HEK293 (cell line): ENCODE measurements at regions not wholly inside any gene's neighbourhood (a gene's known extent, or its start where the extent isn't known, plus 50 kb on each side); places are given as distances from the start of the nearest gene placed in this dataset.

Experiments used
- FEZF1 ChIP-seq: fragments of 450-650 bp; formaldehyde crosslinking; IDR thresholded peaks from 2 replicates; pipeline ENCODE4 v1.5.1; 2016; ENCODE audit warnings: missing biosample characterization, missing genetic modification characterization
- KLF10 ChIP-seq: fragments of 450-650 bp; IDR thresholded peaks from 2 replicates; pipeline ENCODE4 v1.5.1; 2018; ENCODE audit warnings: missing biosample characterization, mild to moderate bottlenecking, missing genetic modification characterization
- KLF8 ChIP-seq: fragments of 450-650 bp; formaldehyde crosslinking; IDR thresholded peaks from 2 replicates; pipeline ENCODE4 v1.5.1; 2016; ENCODE audit warnings: missing biosample characterization, missing genetic modification characterization
- MYNN ChIP-seq: fragments of 450-650 bp; formaldehyde crosslinking; IDR thresholded peaks from 2 replicates; pipeline ENCODE4 v1.5.1; 2016; ENCODE audit warnings: missing biosample characterization, missing genetic modification characterization, borderline replicate concordance
- MZF1 ChIP-seq: fragments of 450-650 bp; formaldehyde crosslinking; IDR thresholded peaks from 2 replicates; pipeline ENCODE4 v1.5.1; 2017; ENCODE audit warnings: missing biosample characterization, missing genetic modification characterization, borderline replicate concordance
- SP7 ChIP-seq: fragments of 450-650 bp; formaldehyde crosslinking; IDR thresholded peaks from 2 replicates; pipeline ENCODE4 v1.5.1; 2016; ENCODE audit warnings: missing biosample characterization, missing genetic modification characterization
- ZBTB8A ChIP-seq: fragments of 450-650 bp; formaldehyde crosslinking; IDR thresholded peaks from 2 replicates; pipeline ENCODE4 v1.5.1; 2016; ENCODE audit warnings: missing biosample characterization, missing genetic modification characterization
- ZIC2 ChIP-seq: fragments of 450-650 bp; formaldehyde crosslinking; IDR thresholded peaks from 2 replicates; pipeline ENCODE4 v1.5.1; 2016; ENCODE audit warnings: missing biosample characterization, missing genetic modification characterization
- ZNF214 ChIP-seq: fragments of 450-650 bp; formaldehyde crosslinking; IDR thresholded peaks from 2 replicates; pipeline ENCODE4 v1.5.1; 2017; ENCODE audit warnings: missing biosample characterization, mild to moderate bottlenecking, missing genetic modification characterization, borderline replicate concordance
- ZNF239 ChIP-seq: fragments of 450-650 bp; formaldehyde crosslinking; IDR thresholded peaks from 2 replicates; pipeline ENCODE4 v1.5.1; 2016; ENCODE audit warnings: missing biosample characterization, missing genetic modification characterization
- ZNF354C ChIP-seq: fragments of 450-650 bp; formaldehyde crosslinking; IDR thresholded peaks from 2 replicates; pipeline ENCODE4 v1.5.1; 2016; ENCODE audit warnings: missing biosample characterization, missing genetic modification characterization, low read depth, borderline replicate concordance
- ZNF37A ChIP-seq: fragments of 450-650 bp; IDR thresholded peaks from 2 replicates; pipeline ENCODE4 v1.5.1; 2018; ENCODE audit warnings: missing biosample characterization, missing genetic modification characterization
- ZNF391 ChIP-seq: fragments of 450-650 bp; formaldehyde crosslinking; IDR thresholded peaks from 2 replicates; pipeline ENCODE4 v1.5.1; 2016; ENCODE audit warnings: low read depth, missing biosample characterization, missing genetic modification characterization, borderline replicate concordance
- ZNF48 ChIP-seq: fragments of 450-650 bp; formaldehyde crosslinking; IDR thresholded peaks from 2 replicates; pipeline ENCODE4 v1.5.1; 2016; ENCODE audit warnings: missing biosample characterization, missing genetic modification characterization
- ZNF488 ChIP-seq: fragments of 450-650 bp; formaldehyde crosslinking; IDR thresholded peaks from 2 replicates; pipeline ENCODE4 v1.5.1; 2016; ENCODE audit warnings: missing biosample characterization, missing genetic modification characterization
- ZNF544 ChIP-seq: fragments of 450-650 bp; formaldehyde crosslinking; IDR thresholded peaks from 2 replicates; pipeline ENCODE4 v1.5.0; 2017; ENCODE audit warnings: missing biosample characterization, missing genetic modification characterization
- ZNF555 ChIP-seq: fragments of 450-650 bp; formaldehyde crosslinking; conservative IDR thresholded peaks from 2 replicates; pipeline ENCODE4 v1.5.1; 2017; ENCODE audit warnings: missing biosample characterization, mild to moderate bottlenecking, missing genetic modification characterization, inconsistent platforms
- ZNF558 ChIP-seq: fragments of 450-650 bp; formaldehyde crosslinking; IDR thresholded peaks from 2 replicates; pipeline ENCODE4 v1.5.1; 2016; ENCODE audit warnings: missing biosample characterization, missing genetic modification characterization
- ZNF560 ChIP-seq: fragments of 450-650 bp; formaldehyde crosslinking; IDR thresholded peaks from 2 replicates; pipeline ENCODE4 v1.5.1; 2017; ENCODE audit warnings: missing biosample characterization, missing genetic modification characterization, borderline replicate concordance
- ZNF701 ChIP-seq: fragments of 450-650 bp; formaldehyde crosslinking; IDR thresholded peaks from 2 replicates; pipeline ENCODE4 v1.5.1; 2016; ENCODE audit warnings: missing biosample characterization, missing genetic modification characterization
- ZSCAN23 ChIP-seq: fragments of 450-650 bp; formaldehyde crosslinking; IDR thresholded peaks from 2 replicates; pipeline ENCODE4 v1.5.1; 2016; ENCODE audit warnings: missing biosample characterization, missing genetic modification characterization
- TF ChIP-seq, protein P1 (sequence below): fragments of 450-650 bp; formaldehyde crosslinking; IDR thresholded peaks from 2 replicates; pipeline ENCODE4 v1.5.1; 2016; ENCODE audit warnings: missing biosample characterization, missing genetic modification characterization, low read depth
- TF ChIP-seq, protein P2 (sequence below): fragments of 450-650 bp; formaldehyde crosslinking; conservative IDR thresholded peaks from 2 replicates; pipeline ENCODE4 v1.5.1; 2016; ENCODE audit warnings: low read depth, missing biosample characterization, missing genetic modification characterization
- TF ChIP-seq, protein P3 (sequence below): fragments of 450-650 bp; formaldehyde crosslinking; IDR thresholded peaks from 2 replicates; pipeline ENCODE4 v1.5.1; 2017; ENCODE audit warnings: missing biosample characterization, missing genetic modification characterization
- TF ChIP-seq, protein P4 (sequence below): IDR thresholded peaks from 2 replicates; pipeline ENCODE4 v1.6.1; 2011; ENCODE audit warnings: mild to moderate bottlenecking, low read depth, low read length, borderline replicate concordance
- TF ChIP-seq, protein P5 (sequence below): fragments of 450-650 bp; formaldehyde crosslinking; IDR thresholded peaks from 2 replicates; pipeline ENCODE4 v1.5.1; 2016; ENCODE audit warnings: missing biosample characterization, missing genetic modification characterization

DNA sequence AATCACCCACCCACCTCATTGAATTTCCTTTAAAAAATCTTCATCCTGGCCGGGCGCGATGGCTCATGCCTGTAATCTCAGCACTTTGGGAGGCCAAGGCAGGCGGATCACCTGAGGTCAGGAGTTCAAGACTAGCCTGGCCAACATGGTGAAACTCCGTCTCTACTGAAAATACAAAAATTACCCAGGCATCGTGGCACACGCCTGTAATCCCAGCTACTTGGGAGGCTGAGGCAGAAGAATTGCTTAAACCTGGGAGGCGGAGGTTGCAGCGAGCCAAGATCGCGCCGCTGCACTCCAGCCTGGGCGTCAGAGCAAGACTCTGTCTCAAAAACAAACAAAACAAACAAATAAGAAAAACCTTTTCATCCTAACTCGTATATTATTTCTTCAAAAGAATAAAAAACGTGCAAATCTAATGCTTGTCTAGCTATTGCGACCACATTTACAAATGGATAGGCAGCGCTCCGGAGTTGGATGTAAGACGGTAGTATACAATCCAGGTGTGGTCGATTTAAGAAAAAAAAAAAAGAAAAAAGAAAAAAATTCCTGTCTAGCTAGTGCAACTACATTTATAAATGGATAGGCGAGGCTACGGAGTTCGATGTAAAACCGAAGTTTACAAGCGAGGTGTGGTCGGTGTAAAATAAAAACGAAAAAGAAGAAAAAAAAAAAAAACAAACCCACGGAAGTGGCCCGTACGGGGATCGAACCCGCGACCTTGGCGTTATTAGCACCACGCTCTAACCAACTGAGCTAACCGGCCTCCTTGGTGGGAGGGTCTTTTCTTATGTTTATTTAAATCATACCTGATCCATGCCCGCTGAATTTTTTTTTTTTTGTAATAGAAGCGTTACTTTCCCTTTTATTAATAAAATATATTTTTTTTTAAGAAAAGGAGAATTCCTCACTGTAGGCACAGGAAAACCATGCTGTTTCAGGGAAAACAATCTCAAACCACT is 70.7 kb upstream of the PRSS16 start (continued):
- TF ChIP-seq ZNF48 (tag by site-specific recombination) (no peak), ZNF391 (tag by site-specific recombination) (peak; percentile 74), ZNF37A (tag by site-specific recombination) (no peak), ZIC2 (no peak), MYNN (tag by site-specific recombination) (no peak), ZSCAN23 (tag by site-specific recombination) (0 out of 2 replicates have a peak, but pooled peaks have one; percentile 55), MZF1 (0 out of 2 replicates have a peak, but pooled peaks have one; percentile 43), ZNF560 (tag by site-specific recombination) (no peak), FEZF1 (tag by site-specific recombination) (no peak), SP7 (peak; percentile 73), ZNF488 (tag by site-specific recombination) (no peak), ZNF214 (tag by site-specific recombination) (no peak), ZNF701 (no peak), KLF8 (tag by site-specific recombination) (peak; percentile 85), KLF10 (tag by site-specific recombination) (peak; percentile 57), ZNF354C (tag by site-specific recombination) (no peak), ZNF558 (tag by site-specific recombination) (0 out of 2 replicates have a peak, but pooled peaks have one; percentile 56), ZNF555 (tag by site-specific recombination) (no peak), ZNF544 (no peak), ZNF239 (tag by site-specific recombination) (no peak), ZBTB8A (peak; percentile 39; the same call in 1 of the 2 replicates)
- TF ChIP-seq, protein P1, sequence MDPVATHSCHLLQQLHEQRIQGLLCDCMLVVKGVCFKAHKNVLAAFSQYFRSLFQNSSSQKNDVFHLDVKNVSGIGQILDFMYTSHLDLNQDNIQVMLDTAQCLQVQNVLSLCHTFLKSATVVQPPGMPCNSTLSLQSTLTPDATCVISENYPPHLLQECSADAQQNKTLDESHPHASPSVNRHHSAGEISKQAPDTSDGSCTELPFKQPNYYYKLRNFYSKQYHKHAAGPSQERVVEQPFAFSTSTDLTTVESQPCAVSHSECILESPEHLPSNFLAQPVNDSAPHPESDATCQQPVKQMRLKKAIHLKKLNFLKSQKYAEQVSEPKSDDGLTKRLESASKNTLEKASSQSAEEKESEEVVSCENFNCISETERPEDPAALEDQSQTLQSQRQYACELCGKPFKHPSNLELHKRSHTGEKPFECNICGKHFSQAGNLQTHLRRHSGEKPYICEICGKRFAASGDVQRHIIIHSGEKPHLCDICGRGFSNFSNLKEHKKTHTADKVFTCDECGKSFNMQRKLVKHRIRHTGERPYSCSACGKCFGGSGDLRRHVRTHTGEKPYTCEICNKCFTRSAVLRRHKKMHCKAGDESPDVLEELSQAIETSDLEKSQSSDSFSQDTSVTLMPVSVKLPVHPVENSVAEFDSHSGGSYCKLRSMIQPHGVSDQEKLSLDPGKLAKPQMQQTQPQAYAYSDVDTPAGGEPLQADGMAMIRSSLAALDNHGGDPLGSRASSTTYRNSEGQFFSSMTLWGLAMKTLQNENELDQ (tag by site-specific recombination): no peak
- TF ChIP-seq, protein P2, sequence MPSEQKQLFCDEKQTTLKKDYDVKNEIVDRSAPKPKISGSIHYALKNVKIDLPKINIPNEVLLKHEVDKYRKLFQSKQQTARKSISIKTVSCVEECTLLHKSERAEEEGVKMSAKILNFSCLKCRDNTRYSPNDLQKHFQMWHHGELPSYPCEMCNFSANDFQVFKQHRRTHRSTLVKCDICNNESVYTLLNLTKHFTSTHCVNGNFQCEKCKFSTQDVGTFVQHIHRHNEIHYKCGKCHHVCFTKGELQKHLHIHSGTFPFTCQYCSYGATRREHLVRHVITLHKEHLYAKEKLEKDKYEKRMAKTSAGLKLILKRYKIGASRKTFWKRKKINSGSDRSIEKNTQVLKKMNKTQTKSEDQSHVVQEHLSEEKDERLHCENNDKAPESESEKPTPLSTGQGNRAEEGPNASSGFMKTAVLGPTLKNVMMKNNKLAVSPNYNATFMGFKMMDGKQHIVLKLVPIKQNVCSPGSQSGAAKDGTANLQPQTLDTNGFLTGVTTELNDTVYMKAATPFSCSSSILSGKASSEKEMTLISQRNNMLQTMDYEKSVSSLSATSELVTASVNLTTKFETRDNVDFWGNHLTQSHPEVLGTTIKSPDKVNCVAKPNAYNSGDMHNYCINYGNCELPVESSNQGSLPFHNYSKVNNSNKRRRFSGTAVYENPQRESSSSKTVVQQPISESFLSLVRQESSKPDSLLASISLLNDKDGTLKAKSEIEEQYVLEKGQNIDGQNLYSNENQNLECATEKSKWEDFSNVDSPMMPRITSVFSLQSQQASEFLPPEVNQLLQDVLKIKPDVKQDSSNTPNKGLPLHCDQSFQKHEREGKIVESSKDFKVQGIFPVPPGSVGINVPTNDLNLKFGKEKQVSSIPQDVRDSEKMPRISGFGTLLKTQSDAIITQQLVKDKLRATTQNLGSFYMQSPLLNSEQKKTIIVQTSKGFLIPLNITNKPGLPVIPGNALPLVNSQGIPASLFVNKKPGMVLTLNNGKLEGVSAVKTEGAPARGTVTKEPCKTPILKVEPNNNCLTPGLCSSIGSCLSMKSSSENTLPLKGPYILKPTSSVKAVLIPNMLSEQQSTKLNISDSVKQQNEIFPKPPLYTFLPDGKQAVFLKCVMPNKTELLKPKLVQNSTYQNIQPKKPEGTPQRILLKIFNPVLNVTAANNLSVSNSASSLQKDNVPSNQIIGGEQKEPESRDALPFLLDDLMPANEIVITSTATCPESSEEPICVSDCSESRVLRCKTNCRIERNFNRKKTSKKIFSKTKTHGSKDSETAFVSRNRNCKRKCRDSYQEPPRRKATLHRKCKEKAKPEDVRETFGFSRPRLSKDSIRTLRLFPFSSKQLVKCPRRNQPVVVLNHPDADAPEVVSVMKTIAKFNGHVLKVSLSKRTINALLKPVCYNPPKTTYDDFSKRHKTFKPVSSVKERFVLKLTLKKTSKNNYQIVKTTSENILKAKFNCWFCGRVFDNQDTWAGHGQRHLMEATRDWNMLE: peak; percentile 43; the same call in 1 of the 2 replicates
- TF ChIP-seq, protein P3, sequence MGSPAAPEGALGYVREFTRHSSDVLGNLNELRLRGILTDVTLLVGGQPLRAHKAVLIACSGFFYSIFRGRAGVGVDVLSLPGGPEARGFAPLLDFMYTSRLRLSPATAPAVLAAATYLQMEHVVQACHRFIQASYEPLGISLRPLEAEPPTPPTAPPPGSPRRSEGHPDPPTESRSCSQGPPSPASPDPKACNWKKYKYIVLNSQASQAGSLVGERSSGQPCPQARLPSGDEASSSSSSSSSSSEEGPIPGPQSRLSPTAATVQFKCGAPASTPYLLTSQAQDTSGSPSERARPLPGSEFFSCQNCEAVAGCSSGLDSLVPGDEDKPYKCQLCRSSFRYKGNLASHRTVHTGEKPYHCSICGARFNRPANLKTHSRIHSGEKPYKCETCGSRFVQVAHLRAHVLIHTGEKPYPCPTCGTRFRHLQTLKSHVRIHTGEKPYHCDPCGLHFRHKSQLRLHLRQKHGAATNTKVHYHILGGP (tag by site-specific recombination): no peak
- TF ChIP-seq, protein P4, sequence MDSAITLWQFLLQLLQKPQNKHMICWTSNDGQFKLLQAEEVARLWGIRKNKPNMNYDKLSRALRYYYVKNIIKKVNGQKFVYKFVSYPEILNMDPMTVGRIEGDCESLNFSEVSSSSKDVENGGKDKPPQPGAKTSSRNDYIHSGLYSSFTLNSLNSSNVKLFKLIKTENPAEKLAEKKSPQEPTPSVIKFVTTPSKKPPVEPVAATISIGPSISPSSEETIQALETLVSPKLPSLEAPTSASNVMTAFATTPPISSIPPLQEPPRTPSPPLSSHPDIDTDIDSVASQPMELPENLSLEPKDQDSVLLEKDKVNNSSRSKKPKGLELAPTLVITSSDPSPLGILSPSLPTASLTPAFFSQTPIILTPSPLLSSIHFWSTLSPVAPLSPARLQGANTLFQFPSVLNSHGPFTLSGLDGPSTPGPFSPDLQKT: no peak
- TF ChIP-seq, protein P5, sequence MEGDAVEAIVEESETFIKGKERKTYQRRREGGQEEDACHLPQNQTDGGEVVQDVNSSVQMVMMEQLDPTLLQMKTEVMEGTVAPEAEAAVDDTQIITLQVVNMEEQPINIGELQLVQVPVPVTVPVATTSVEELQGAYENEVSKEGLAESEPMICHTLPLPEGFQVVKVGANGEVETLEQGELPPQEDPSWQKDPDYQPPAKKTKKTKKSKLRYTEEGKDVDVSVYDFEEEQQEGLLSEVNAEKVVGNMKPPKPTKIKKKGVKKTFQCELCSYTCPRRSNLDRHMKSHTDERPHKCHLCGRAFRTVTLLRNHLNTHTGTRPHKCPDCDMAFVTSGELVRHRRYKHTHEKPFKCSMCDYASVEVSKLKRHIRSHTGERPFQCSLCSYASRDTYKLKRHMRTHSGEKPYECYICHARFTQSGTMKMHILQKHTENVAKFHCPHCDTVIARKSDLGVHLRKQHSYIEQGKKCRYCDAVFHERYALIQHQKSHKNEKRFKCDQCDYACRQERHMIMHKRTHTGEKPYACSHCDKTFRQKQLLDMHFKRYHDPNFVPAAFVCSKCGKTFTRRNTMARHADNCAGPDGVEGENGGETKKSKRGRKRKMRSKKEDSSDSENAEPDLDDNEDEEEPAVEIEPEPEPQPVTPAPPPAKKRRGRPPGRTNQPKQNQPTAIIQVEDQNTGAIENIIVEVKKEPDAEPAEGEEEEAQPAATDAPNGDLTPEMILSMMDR (tag by site-specific recombination): no peak; the same call in 1 of the 2 replicates
